ENCODE measurements at regions not wholly inside any gene's neighbourhood (a gene's known extent, or its start where the extent isn't known, plus 50 kb on each side); places are given as distances from the start of the nearest gene placed in this dataset.

DNA sequence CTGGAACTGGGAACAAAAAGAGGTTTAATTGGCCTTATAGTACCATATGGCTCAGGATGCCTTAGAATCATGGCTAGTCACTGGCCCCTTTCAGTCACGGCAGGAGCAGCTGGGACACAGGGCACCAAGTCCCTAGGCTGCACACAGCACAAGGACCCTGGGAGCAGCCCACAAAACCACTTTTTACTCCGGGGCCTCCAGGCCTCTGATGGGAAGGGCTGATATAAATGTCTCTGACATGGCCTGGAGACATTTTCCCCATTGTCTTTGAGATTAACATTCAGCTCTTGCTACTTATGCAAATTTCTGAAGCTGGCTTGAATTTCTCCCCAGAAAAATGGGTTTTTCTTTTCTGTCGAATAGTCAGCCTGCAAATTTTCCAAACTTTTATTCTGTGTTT lies 1026.4 kb upstream of the COX7C start (continued):
- TF ChIP-seq HDAC2 (IDR thresholded peaks at IDR 0.05; ENCODE audit: borderline replicate concordance in 1 of 2, low read depth in 2 of 2, low read length in 2 of 2) (no peak), KDM1A (IDR thresholded peaks at IDR 0.05; ENCODE audit: borderline replicate concordance, low read length) (no peak)
- TF ChIP-seq, protein P1, sequence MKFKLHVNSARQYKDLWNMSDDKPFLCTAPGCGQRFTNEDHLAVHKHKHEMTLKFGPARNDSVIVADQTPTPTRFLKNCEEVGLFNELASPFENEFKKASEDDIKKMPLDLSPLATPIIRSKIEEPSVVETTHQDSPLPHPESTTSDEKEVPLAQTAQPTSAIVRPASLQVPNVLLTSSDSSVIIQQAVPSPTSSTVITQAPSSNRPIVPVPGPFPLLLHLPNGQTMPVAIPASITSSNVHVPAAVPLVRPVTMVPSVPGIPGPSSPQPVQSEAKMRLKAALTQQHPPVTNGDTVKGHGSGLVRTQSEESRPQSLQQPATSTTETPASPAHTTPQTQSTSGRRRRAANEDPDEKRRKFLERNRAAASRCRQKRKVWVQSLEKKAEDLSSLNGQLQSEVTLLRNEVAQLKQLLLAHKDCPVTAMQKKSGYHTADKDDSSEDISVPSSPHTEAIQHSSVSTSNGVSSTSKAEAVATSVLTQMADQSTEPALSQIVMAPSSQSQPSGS (IDR thresholded peaks at IDR 0.05; ENCODE audit: low read length), result no peak

Data from H1 (cell line).